WTC11 (cell line): ENCODE measurements at regions not wholly inside any gene's neighbourhood (a gene's known extent, or its start where the extent isn't known, plus 50 kb on each side); places are given as distances from the start of the nearest gene placed in this dataset.

ENCODE experiments used
- ATAC-seq: fragments of 200-7000 bp; cut with Tn5 transposase; 2 replicates; pipeline ENCODE4 v1.10.0; 2021; ENCODE audit warnings: mild to moderate bottlenecking, moderate library complexity
- CTCF ChIA-PET: fragments of 300-600 bp; sonication (Branson Sonifier 250); formaldehyde crosslinking; loops from one replicate; lab custom pipeline; 2021; ENCODE audit warnings: antibody characterized with exemption; lab: Charles Lee
- POLR2A ChIA-PET: fragments of 350-600 bp; sonication (Branson Sonifier 250); formaldehyde crosslinking; loops from one replicate; lab custom pipeline; 2021; ENCODE audit warnings: antibody characterized with exemption; lab: Charles Lee
- DNase-seq: peaks from one replicate; pipeline ENCODE4 v3.0.0; 2021; ENCODE audit warnings: low spot score
- H3K27ac Mint-ChIP-seq: 2 replicates; pipeline ENCODE4 v1.8.0; 2021; ENCODE audit warnings: mixed read lengths
- H3K27me3 Mint-ChIP-seq: 2 replicates; pipeline ENCODE4 v1.8.0; 2021; ENCODE audit warnings: low read depth, mild to moderate bottlenecking, moderate library complexity, mixed read lengths
- H3K36me3 Mint-ChIP-seq: 2 replicates; pipeline ENCODE4 v1.8.0; 2021; ENCODE audit warnings: mixed read lengths
- H3K4me1 Mint-ChIP-seq: 2 replicates; pipeline ENCODE4 v1.8.0; 2022; ENCODE audit warnings: mixed read lengths
- H3K4me3 Mint-ChIP-seq: 2 replicates; pipeline ENCODE4 v1.8.0; 2021; ENCODE audit warnings: mild to moderate bottlenecking, moderate library complexity, mixed read lengths
- H3K9me3 Mint-ChIP-seq: 2 replicates; pipeline ENCODE4 v1.8.0; 2021; ENCODE audit warnings: mixed read lengths
- AR ChIP-seq: fragments of 250-450 bp; sonication (Bioruptor Pico); IDR thresholded peaks from 2 replicates; pipeline ENCODE4 v1.9.0; 2021; ENCODE audit warnings: mild to moderate bottlenecking
- ATF2 ChIP-seq: sonication (generic); formaldehyde crosslinking; IDR thresholded peaks from 2 replicates; pipeline ENCODE4 v1.8.1; 2022; ENCODE audit warnings: low read depth, missing genetic modification reagents, borderline replicate concordance
- E2F1 ChIP-seq: sonication (generic); formaldehyde crosslinking; IDR thresholded peaks from 2 replicates; pipeline ENCODE4 v1.8.0; 2022; ENCODE audit warnings: mild to moderate bottlenecking, missing genetic modification reagents
- ESRRA ChIP-seq: sonication (generic); formaldehyde crosslinking; IDR thresholded peaks from 2 replicates; pipeline ENCODE4 v1.8.1; 2022; ENCODE audit warnings: mild to moderate bottlenecking, missing genetic modification reagents, borderline replicate concordance
- FOXK1 ChIP-seq: sonication (generic); formaldehyde crosslinking; IDR thresholded peaks from 2 replicates; pipeline ENCODE4 v1.8.0; 2022; ENCODE audit warnings: mild to moderate bottlenecking, moderate library complexity, missing genetic modification reagents
- FOXP1 ChIP-seq: sonication (generic); formaldehyde crosslinking; IDR thresholded peaks from 2 replicates; pipeline ENCODE4 v1.8.0; 2022; ENCODE audit warnings: missing genetic modification reagents, mild to moderate bottlenecking, moderate library complexity, borderline replicate concordance
- GTF2I ChIP-seq: fragments of 250-450 bp; sonication (Bioruptor Pico); conservative IDR thresholded peaks from 2 replicates; pipeline ENCODE4 v1.4.0; 2021; ENCODE audit warnings: mild to moderate bottlenecking
- HMGA2 ChIP-seq: fragments of 250-450 bp; sonication (Bioruptor Pico); IDR thresholded peaks from 2 replicates; pipeline ENCODE4 v1.4.0; 2021; ENCODE audit warnings: mild to moderate bottlenecking, moderate library complexity
- KAT7 ChIP-seq: sonication (generic); formaldehyde crosslinking; IDR thresholded peaks from 2 replicates; pipeline ENCODE4 v1.8.1; 2023; ENCODE audit warnings: missing genetic modification reagents, mild to moderate bottlenecking, borderline replicate concordance
- MLX ChIP-seq: sonication (generic); formaldehyde crosslinking; IDR thresholded peaks from 2 replicates; pipeline ENCODE4 v1.8.1; 2023; ENCODE audit warnings: mild to moderate bottlenecking, missing genetic modification reagents, moderate library complexity
- MXD4 ChIP-seq: fragments of 250-450 bp; sonication (Bioruptor Pico); IDR thresholded peaks from 2 replicates; pipeline ENCODE4 v1.8.0; 2021; ENCODE audit warnings: mild to moderate bottlenecking, moderate library complexity, borderline replicate concordance
- NFATC4 ChIP-seq: fragments of 250-450 bp; sonication (Bioruptor Pico); IDR thresholded peaks from 2 replicates; pipeline ENCODE4 v1.9.0; 2021; ENCODE audit warnings: mild to moderate bottlenecking
- NR2C2 ChIP-seq: sonication (generic); formaldehyde crosslinking; IDR thresholded peaks from 2 replicates; pipeline ENCODE4 v1.8.0; 2022; ENCODE audit warnings: mild to moderate bottlenecking, missing genetic modification reagents
- OVOL2 ChIP-seq: fragments of 250-450 bp; sonication (Bioruptor Pico); IDR thresholded peaks from 2 replicates; pipeline ENCODE4 v1.9.0; 2021; ENCODE audit warnings: mild to moderate bottlenecking, borderline replicate concordance
- PRDM15 ChIP-seq: sonication (generic); formaldehyde crosslinking; IDR thresholded peaks from 2 replicates; pipeline ENCODE4 v1.8.0; 2022; ENCODE audit warnings: missing genetic modification reagents
- TEAD1 ChIP-seq: sonication (generic); formaldehyde crosslinking; IDR thresholded peaks from 2 replicates; pipeline ENCODE4 v1.8.0; 2022; ENCODE audit warnings: mild to moderate bottlenecking, missing genetic modification reagents
- TEAD4 ChIP-seq: sonication (generic); formaldehyde crosslinking; IDR thresholded peaks from 2 replicates; pipeline ENCODE4 v1.8.0; 2022; ENCODE audit warnings: mild to moderate bottlenecking, missing genetic modification reagents
- ZNF121 ChIP-seq: sonication (generic); formaldehyde crosslinking; IDR thresholded peaks from 2 replicates; pipeline ENCODE4 v1.8.0; 2023; ENCODE audit warnings: missing genetic modification reagents
- ZNF416 ChIP-seq: fragments of 250-450 bp; sonication (Bioruptor Pico); IDR thresholded peaks from 2 replicates; pipeline ENCODE4 v1.9.0; 2021; ENCODE audit warnings: mild to moderate bottlenecking, inconsistent platforms
- ZNF423 ChIP-seq: fragments of 250-450 bp; sonication (Bioruptor Pico); IDR thresholded peaks from 2 replicates; pipeline ENCODE4 v2.1.2; 2022; ENCODE audit warnings: mild to moderate bottlenecking, moderate library complexity
- TF ChIP-seq, protein P1 (sequence below): sonication (generic); formaldehyde crosslinking; IDR thresholded peaks from 2 replicates; pipeline ENCODE4 v1.8.0; 2023; ENCODE audit warnings: missing genetic modification reagents

GRCh38 chr9:23412458-23412857 lies 413.6 kb downstream of the ELAVL2 start (continued):
- no peak for TF ChIP-seq AR (CRISPR knock-in tag)
- no peak for TF ChIP-seq TEAD1 (CRISPR knock-in tag)
- TF ChIP-seq FOXP1 (CRISPR knock-in tag): no peak

- Mint-ChIP-seq H3K27me3 (no peaks in the 10 kb centered on the region), H3K4me3 (no peak overlapping the region), H3K4me1 (no peaks in the 10 kb centered on the region; the same call in 1 of the 2 replicates), H3K9me3 (no peaks in the 10 kb centered on the region), H3K36me3 (no peaks in the 10 kb centered on the region), H3K27ac (no peak overlapping the region; the same call in 1 of the 2 replicates)
- ChIA-PET POLR2A (no interaction called here), CTCF (no interaction called here)
- TF ChIP-seq AR (CRISPR knock-in tag) (no peak), HMGA2 (CRISPR knock-in tag) (no peak), ESRRA (no peak), NR2C2 (no peak), TEAD4 (no peak), NFATC4 (CRISPR knock-in tag) (no peak), KAT7 (no peak), MXD4 (CRISPR knock-in tag) (no peak), TEAD1 (CRISPR knock-in tag) (no peak), E2F1 (CRISPR knock-in tag) (no peak)
- ATAC-seq (no peak), DNase-seq (no peak)
Measured at GRCh38 chr9:23413541-23413940, 412.5 kb downstream of the ELAVL2 start.

GRCh38 chr9:23423999-23424398 lies 402.0 kb downstream of the ELAVL2 start:
- ATAC-seq (no peak), DNase-seq (no peak)
- H3K4me1 Mint-ChIP-seq: peaks cover 3% of the 10 kb centered on the region; the same call in 1 of the 2 replicates
- H3K27me3 Mint-ChIP-seq: no peaks in the 10 kb centered on the region
- no peaks in the 10 kb centered on the region for H3K9me3 Mint-ChIP-seq
- H3K27ac Mint-ChIP-seq: no peak overlapping the region
- CTCF ChIA-PET: interaction anchor here (1.2 kb wide), 1 partner anchor 954 kb away, joined by 3 read pairs; no protein-coding TSS in a partner anchor
- H3K4me3 Mint-ChIP-seq: no peak overlapping the region
- POLR2A ChIA-PET: interaction anchor here (0.6 kb wide), 1 partner anchor 1621 kb away, joined by 4 read pairs; the partner anchor contains the start of gene MTAP
- H3K36me3 Mint-ChIP-seq: no peaks in the 10 kb centered on the region
- no peak for TF ChIP-seq ZNF121 (CRISPR knock-in tag)
- no peak for TF ChIP-seq ATF2
- TF ChIP-seq, protein P1, sequence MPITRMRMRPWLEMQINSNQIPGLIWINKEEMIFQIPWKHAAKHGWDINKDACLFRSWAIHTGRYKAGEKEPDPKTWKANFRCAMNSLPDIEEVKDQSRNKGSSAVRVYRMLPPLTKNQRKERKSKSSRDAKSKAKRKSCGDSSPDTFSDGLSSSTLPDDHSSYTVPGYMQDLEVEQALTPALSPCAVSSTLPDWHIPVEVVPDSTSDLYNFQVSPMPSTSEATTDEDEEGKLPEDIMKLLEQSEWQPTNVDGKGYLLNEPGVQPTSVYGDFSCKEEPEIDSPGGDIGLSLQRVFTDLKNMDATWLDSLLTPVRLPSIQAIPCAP (CRISPR knock-in tag): no peak
- no peak for TF ChIP-seq ZNF416 (CRISPR knock-in tag)
- no peak for TF ChIP-seq MLX
- no peak for TF ChIP-seq ZNF423 (CRISPR knock-in tag)
- no peak for TF ChIP-seq PRDM15 (CRISPR knock-in tag)
- no peak for TF ChIP-seq FOXK1 (CRISPR knock-in tag)
- TF ChIP-seq GTF2I: no peak
- TF ChIP-seq OVOL2 (CRISPR knock-in tag): no peak
